ENCODE measurements at regions not wholly inside any gene's neighbourhood (a gene's known extent, or its start where the extent isn't known, plus 50 kb on each side); places are given as distances from the start of the nearest gene placed in this dataset.

DNA sequence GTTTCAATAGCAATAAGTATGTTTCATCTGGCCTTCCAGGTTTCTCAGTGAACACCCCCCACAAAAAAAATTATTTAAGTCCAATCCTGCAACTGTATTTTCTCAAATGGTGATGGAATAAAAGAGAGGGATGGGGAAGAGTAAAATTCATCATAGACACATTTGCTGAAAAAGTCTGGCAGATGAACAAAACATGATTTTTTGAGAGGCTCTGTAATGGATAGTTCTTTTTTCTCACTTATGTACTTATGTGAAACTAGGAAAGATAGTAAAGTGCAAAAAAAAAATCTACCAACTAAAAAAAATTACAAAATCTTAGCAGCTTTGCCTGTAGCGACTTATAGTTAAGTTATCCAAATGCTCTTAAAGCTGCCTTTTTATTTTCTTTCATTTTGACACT lies 412.4 kb downstream of the FOXG1 start:
- Mint-ChIP-seq H3K27ac (no peak overlapping the region), H3K27me3 (no peaks in the 10 kb centered on the region), H3K9me3 (ENCODE audit: insufficient read depth) (peaks cover 2% of the 10 kb centered on the region), H3K4me3 (no peak overlapping the region), H3K4me1 (no peaks in the 10 kb centered on the region)
- no peak overlapping the region for H3K27ac ChIP-seq (ENCODE audit: low read length in 2 of 2)
- no peak overlapping the region for H2AFZ ChIP-seq (ENCODE audit: insufficient read depth, low read depth, low read length, poor library complexity, severe bottlenecking)
- no peak overlapping the region for H3K9ac ChIP-seq (ENCODE audit: low read length)
- peaks cover 0 to 4% (median 0%) of the 10 kb centered on the region in 3 donors for H3K9me3 ChIP-seq (ENCODE audit: control extremely low read depth in 1 of 3, control insufficient read depth in 2 of 3, insufficient read depth in 1 of 3, low read length in 2 of 3)
- ChIA-PET CTCF (no interaction called here), POLR2A (no interaction called here)
- no peak for DNase-seq
- H3K27me3 ChIP-seq (replicated peaks in 1 of 4; ENCODE audit: control extremely low read depth in 1 of 4, control insufficient read depth in 3 of 4, insufficient read depth in 4 of 4, low read length in 3 of 4) = no peaks in the 10 kb centered on the region
- H3K36me3 ChIP-seq (replicated peaks in 1 of 2; ENCODE audit: control extremely low read depth in 1 of 2, control insufficient read depth in 1 of 2, extremely low read depth in 1 of 2, insufficient read depth in 2 of 2, low read length in 1 of 2) = no peaks in the 10 kb centered on the region
- WGBS (ENCODE audit: insufficient coverage) = no CpG with 5 or more reads among the region's 1 CpG
- no peaks in the 10 kb centered on the region for H3K4me1 ChIP-seq (ENCODE audit: control insufficient read depth in 2 of 2, insufficient read depth in 2 of 2, low read length in 2 of 2)
- TF ChIP-seq, protein P1, sequence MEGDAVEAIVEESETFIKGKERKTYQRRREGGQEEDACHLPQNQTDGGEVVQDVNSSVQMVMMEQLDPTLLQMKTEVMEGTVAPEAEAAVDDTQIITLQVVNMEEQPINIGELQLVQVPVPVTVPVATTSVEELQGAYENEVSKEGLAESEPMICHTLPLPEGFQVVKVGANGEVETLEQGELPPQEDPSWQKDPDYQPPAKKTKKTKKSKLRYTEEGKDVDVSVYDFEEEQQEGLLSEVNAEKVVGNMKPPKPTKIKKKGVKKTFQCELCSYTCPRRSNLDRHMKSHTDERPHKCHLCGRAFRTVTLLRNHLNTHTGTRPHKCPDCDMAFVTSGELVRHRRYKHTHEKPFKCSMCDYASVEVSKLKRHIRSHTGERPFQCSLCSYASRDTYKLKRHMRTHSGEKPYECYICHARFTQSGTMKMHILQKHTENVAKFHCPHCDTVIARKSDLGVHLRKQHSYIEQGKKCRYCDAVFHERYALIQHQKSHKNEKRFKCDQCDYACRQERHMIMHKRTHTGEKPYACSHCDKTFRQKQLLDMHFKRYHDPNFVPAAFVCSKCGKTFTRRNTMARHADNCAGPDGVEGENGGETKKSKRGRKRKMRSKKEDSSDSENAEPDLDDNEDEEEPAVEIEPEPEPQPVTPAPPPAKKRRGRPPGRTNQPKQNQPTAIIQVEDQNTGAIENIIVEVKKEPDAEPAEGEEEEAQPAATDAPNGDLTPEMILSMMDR (IDR thresholded peaks at IDR 0.05) = no peak
- TF ChIP-seq EZH2 (IDR thresholded peaks at IDR 0.05; ENCODE audit: borderline replicate concordance, insufficient read depth, low read depth, low read length, poor library complexity, severe bottlenecking) = no peak
- no peak overlapping the region for H3K4me2 ChIP-seq (replicated peaks; ENCODE audit: low read depth, low read length, poor library complexity, severe bottlenecking)
- H3K4me3 ChIP-seq (ENCODE audit: control extremely low read depth in 1 of 5, extremely low read depth in 1 of 5, insufficient read depth in 1 of 5, low read depth in 2 of 5, low read length in 4 of 5) = no peak overlapping the region
- H3K79me2 ChIP-seq (ENCODE audit: control insufficient read depth, insufficient read depth, low read length) = no peaks in the 10 kb centered on the region
- H4K20me1 ChIP-seq (ENCODE audit: control insufficient read depth, insufficient read depth, low read length, poor library complexity, severe bottlenecking) = no peaks in the 10 kb centered on the region
- intact Hi-C loops (cut with micrococcal nuclease) = no loop called here
- ATAC-seq (ENCODE audit: low read depth) = no peak

DNA sequence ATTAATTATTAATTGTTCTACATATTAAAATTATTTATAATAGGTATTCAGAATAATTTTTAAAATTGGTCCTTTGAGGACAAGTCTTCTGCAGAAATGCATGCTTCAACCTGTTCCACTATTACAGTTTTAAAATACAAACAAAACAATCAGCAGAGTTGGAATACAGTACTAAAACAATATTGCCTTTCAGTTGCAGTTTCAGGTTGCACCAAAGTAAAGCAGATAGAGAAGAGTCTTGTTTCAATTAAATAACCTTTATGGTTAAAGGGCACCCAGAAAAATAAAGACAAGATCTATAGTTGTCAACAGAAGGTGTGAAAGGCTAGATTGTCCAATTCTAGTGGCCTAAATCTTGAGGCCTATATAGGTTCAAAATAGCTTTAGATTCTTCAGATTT lies 424.5 kb downstream of the FOXG1 start:
- H3K9me3 Mint-ChIP-seq (ENCODE audit: insufficient read depth) = peaks cover 8% of the 10 kb centered on the region
- Histone ChIP-seq H3K4me2 (replicated peaks; ENCODE audit: low read depth, low read length, poor library complexity, severe bottlenecking) (no peak overlapping the region), H3K36me3 (replicated peaks in 1 of 2; ENCODE audit: control extremely low read depth in 1 of 2, control insufficient read depth in 1 of 2, extremely low read depth in 1 of 2, insufficient read depth in 2 of 2, low read length in 1 of 2) (no peaks in the 10 kb centered on the region), H3K27ac (ENCODE audit: low read length in 2 of 2) (no peak overlapping the region), H3K9ac (ENCODE audit: low read length) (no peak overlapping the region), H3K9me3 (ENCODE audit: control extremely low read depth in 1 of 3, control insufficient read depth in 2 of 3, insufficient read depth in 1 of 3, low read length in 2 of 3) (no peaks in the 10 kb centered on the region), H3K4me1 (ENCODE audit: control insufficient read depth in 2 of 2, insufficient read depth in 2 of 2, low read length in 2 of 2) (no peaks in the 10 kb centered on the region), H3K4me3 (ENCODE audit: control extremely low read depth in 1 of 5, extremely low read depth in 1 of 5, insufficient read depth in 1 of 5, low read depth in 2 of 5, low read length in 4 of 5) (no peak overlapping the region), H3K79me2 (ENCODE audit: control insufficient read depth, insufficient read depth, low read length) (no peaks in the 10 kb centered on the region), H2AFZ (ENCODE audit: insufficient read depth, low read depth, low read length, poor library complexity, severe bottlenecking) (no peak overlapping the region), H4K20me1 (ENCODE audit: control insufficient read depth, insufficient read depth, low read length, poor library complexity, severe bottlenecking) (no peaks in the 10 kb centered on the region), H3K27me3 (replicated peaks in 1 of 4; ENCODE audit: control extremely low read depth in 1 of 4, control insufficient read depth in 3 of 4, insufficient read depth in 4 of 4, low read length in 3 of 4) (no peaks in the 10 kb centered on the region)
- H3K4me1 Mint-ChIP-seq = no peaks in the 10 kb centered on the region
- ATAC-seq (ENCODE audit: low read depth) (no peak), DNase-seq (no peak)
- no peak overlapping the region for H3K27ac Mint-ChIP-seq
- ChIA-PET POLR2A (no interaction called here), CTCF (no interaction called here)
- H3K4me3 Mint-ChIP-seq = no peak overlapping the region
- TF ChIP-seq, protein P1 (IDR thresholded peaks at IDR 0.05) = no peak
- TF ChIP-seq EZH2 (IDR thresholded peaks at IDR 0.05; ENCODE audit: borderline replicate concordance, insufficient read depth, low read depth, low read length, poor library complexity, severe bottlenecking) = no peak
- intact Hi-C loops (cut with micrococcal nuclease) = no loop called here
- H3K27me3 Mint-ChIP-seq = no peaks in the 10 kb centered on the region

Measured in B cell (primary cell).